ENCODE measurements at regions not wholly inside any gene's neighbourhood (a gene's known extent, or its start where the extent isn't known, plus 50 kb on each side); places are given as distances from the start of the nearest gene placed in this dataset.
"Not testable (repeated sequence)": the region's sequence is repeated elsewhere in the genome, so short reads cannot be mapped to it uniquely, and the experiment has no call there.

DNA sequence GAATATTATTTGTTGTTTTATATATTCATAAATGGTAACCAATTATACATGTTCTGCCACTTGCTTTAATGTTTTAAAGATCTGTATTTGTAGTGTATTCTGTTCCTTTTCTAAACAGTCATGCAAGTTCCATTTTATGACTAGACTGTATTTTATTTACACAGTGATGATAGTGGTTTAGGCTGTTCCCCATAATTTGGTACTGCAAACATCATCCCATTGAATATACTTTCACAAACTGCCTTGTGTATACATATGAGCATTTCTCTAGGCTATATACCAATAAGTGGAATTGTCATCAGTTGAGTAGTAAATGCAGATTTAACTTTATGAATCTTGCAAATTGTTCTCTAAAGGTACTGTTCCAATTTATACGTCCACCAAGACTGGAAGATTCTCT is 738.0 kb downstream of the EPHA7 start:
- DNase-seq, result no peak
- no peaks in the 10 kb centered on the region for H3K27me3 ChIP-seq
- H3K4me3 ChIP-seq, result no peak overlapping the region
- no peaks in the 10 kb centered on the region for H3K9me3 ChIP-seq
- no peaks in the 10 kb centered on the region for H3K36me3 ChIP-seq

- DNase-seq, H3K9me3 ChIP-seq, H3K27me3 ChIP-seq, H3K36me3 ChIP-seq, H3K4me3 ChIP-seq: not testable (repeated sequence)
Measured at GRCh38 chr6:92671462-92671861, 747.9 kb downstream of the EPHA7 start.

DNA sequence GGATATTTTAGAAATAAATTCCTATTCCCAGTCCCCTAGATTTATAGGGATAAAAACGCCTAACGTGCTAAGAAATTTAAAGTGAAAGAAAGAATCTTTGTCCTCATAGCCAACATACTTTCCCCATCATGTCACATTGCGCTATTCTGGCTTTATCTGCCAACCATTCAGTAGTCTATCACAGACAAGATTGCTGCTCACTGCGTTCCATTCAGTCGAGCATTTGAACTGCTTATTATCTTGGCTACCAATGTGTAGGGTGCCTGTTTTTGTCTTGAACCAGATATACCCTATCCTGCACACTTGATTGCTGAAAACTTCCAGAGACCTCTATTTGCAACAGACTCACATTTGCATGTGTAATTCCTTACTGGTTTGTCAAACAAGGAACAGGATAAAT is 751.5 kb downstream of the EPHA7 start:
- Histone ChIP-seq H3K9me3 (no peaks in the 10 kb centered on the region), H3K27me3 (no peaks in the 10 kb centered on the region), H3K4me3 (no peak overlapping the region), H3K36me3 (no peaks in the 10 kb centered on the region)
- no peak for DNase-seq

DNA sequence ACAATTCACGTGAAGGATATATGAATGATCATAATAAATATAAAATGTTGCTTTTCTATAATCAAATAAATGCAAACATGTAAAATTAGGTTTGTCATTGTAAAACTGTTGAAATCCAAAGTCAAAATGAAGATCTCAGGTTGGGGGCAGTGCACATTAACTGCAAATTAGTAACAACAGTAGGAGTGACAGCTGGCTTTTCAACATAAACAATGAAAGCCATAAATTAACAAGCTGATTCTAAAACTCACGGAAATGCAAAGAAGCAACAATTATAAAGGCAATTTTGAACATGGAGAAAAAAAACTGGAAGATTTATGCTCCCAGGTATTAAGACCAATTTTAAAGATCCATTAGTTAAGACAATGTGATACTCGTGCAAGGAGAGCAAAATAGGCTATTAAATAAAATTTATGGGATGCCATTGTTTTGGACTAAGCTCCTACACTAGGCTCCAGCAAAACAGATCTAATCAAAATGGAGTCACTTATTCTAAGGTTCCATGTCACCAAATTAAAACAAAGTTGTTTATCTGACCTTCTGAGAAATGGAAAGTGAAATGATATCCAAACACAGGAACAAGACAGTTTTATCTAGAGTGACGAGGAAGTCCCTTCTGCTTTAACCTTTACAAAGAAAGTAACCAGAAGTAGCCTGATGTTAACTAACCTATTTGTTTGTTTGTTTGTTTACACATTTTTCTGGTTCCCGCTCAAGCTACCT is 770.8 kb downstream of the EPHA7 start:
- DNase-seq, result no peak
- Histone ChIP-seq H3K9me3 (no peaks in the 10 kb centered on the region), H3K4me3 (no peak overlapping the region), H3K27me3 (no peaks in the 10 kb centered on the region), H3K36me3 (no peaks in the 10 kb centered on the region)

DNA sequence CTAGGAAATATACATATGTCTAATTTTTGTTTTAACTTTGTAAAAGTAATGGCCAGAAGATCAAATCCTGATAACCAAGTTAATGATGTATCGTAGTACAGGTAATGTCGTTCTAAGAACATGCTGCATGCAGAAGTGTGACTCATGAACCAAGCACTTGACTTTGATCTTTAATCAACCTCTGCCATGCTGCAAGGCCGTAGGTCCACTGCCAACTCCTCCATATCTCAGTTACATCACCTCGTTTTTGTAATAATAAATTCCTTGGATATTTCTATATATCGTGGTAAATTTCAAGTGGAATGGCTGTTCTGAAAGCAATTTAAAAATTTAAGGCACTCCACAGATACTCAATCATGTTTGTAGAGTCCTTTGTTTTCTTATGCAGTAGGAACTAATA is 771.7 kb downstream of the EPHA7 start:
- H3K36me3 ChIP-seq, result no peaks in the 10 kb centered on the region
- no peaks in the 10 kb centered on the region for H3K27me3 ChIP-seq
- no peak for DNase-seq

GRCh38 chr6:92644104-92644791 is 775.1 kb downstream of the EPHA7 start:
- DNase-seq, H3K36me3 ChIP-seq, H3K9me3 ChIP-seq, H3K4me3 ChIP-seq, H3K27me3 ChIP-seq: not testable (repeated sequence)

More for the DNA sequence above, 771.7 kb downstream of the EPHA7 start:
- Histone ChIP-seq H3K4me3 (no peak overlapping the region), H3K9me3 (no peaks in the 10 kb centered on the region)

- Histone ChIP-seq H3K9me3 (no peaks in the 10 kb centered on the region), H3K27me3 (no peaks in the 10 kb centered on the region), H3K4me3 (peak overlapping the region; percentile 35; the same call in 1 of the 2 replicates), H3K36me3 (no peaks in the 10 kb centered on the region)
- DNase-seq, result no peak
Measured at GRCh38 chr6:92635553-92636153, 783.7 kb downstream of the EPHA7 start.

- H3K9me3 ChIP-seq, result no peaks in the 10 kb centered on the region
- DNase-seq, result no peak
- no peaks in the 10 kb centered on the region for H3K36me3 ChIP-seq
- H3K27me3 ChIP-seq, result no peaks in the 10 kb centered on the region
- H3K4me3 ChIP-seq, result no peak overlapping the region
Measured at GRCh38 chr6:92634561-92634960, 784.8 kb downstream of the EPHA7 start.

DNA sequence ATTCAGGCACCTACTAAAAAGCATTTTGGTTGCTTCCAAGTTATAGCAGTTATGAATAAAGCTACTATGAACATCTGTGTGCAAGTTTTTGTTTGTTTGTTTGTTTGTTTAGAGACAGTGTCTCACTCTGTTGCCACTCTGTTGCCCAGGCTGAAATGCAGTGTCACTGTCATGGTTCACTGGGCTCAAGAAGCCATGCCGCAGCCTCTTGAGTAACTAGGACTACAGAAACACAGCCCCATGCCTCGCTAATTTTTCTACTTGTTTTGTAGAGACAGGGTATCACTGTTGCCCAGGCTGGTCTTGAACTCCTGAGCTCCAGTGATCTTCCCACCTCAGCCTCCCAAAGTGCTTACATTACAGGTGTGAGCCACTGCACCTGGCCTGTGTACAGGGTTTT is 795.9 kb downstream of the EPHA7 start:
- Histone ChIP-seq H3K27me3 (no peaks in the 10 kb centered on the region), H3K9me3 (peaks cover 4% of the 10 kb centered on the region; the same call in 1 of the 2 replicates), H3K4me3 (no peak overlapping the region), H3K36me3 (no peaks in the 10 kb centered on the region)
- no peak for DNase-seq

- no peak for DNase-seq
- Histone ChIP-seq H3K36me3 (no peaks in the 10 kb centered on the region), H3K27me3 (no peaks in the 10 kb centered on the region), H3K4me3 (no peak overlapping the region), H3K9me3 (0 out of 2 replicates have a peak, but pooled peaks cover 1% of the 10 kb centered on the region)
Measured at GRCh38 chr6:92617721-92618120, 801.6 kb downstream of the EPHA7 start.

- Histone ChIP-seq H3K9me3 (no peaks in the 10 kb centered on the region; the same call in 1 of the 2 replicates), H3K36me3 (no peaks in the 10 kb centered on the region), H3K4me3 (no peak overlapping the region), H3K27me3 (no peaks in the 10 kb centered on the region)
- DNase-seq, result peak; percentile 32
Measured at GRCh38 chr6:92608751-92609150, 810.6 kb downstream of the EPHA7 start.

GRCh38 chr6:92593201-92593600 is 826.2 kb downstream of the EPHA7 start:
- no peaks in the 10 kb centered on the region for H3K27me3 ChIP-seq
- no peak for DNase-seq
- H3K36me3 ChIP-seq, result no peaks in the 10 kb centered on the region
- no peaks in the 10 kb centered on the region for H3K9me3 ChIP-seq
- H3K4me3 ChIP-seq, result no peak overlapping the region

- H3K27me3 ChIP-seq, result no peaks in the 10 kb centered on the region
- no peak overlapping the region for H3K4me3 ChIP-seq
- DNase-seq, result no peak
- no peaks in the 10 kb centered on the region for H3K36me3 ChIP-seq
- H3K9me3 ChIP-seq, result no peaks in the 10 kb centered on the region
Measured at GRCh38 chr6:92589996-92590395, 829.4 kb downstream of the EPHA7 start.

- Histone ChIP-seq H3K9me3 (no peaks in the 10 kb centered on the region), H3K4me3 (no peak overlapping the region), H3K27me3 (no peaks in the 10 kb centered on the region), H3K36me3 (no peaks in the 10 kb centered on the region)
- DNase-seq, result no peak
Measured at GRCh38 chr6:92588148-92588547, 831.2 kb downstream of the EPHA7 start.

- Histone ChIP-seq H3K9me3 (no peaks in the 10 kb centered on the region), H3K4me3 (no peak overlapping the region), H3K27me3 (no peaks in the 10 kb centered on the region), H3K36me3 (no peaks in the 10 kb centered on the region)
- no peak for DNase-seq
Measured at GRCh38 chr6:92587525-92587924, 831.8 kb downstream of the EPHA7 start.

GRCh38 chr6:92586236-92586977 is 833.0 kb downstream of the EPHA7 start:
- H3K36me3 ChIP-seq, result no peaks in the 10 kb centered on the region
- no peak overlapping the region for H3K4me3 ChIP-seq
- no peak for DNase-seq
- H3K27me3 ChIP-seq, result no peaks in the 10 kb centered on the region
- peaks cover 3% of the 10 kb centered on the region; the same call in 1 of the 2 replicates for H3K9me3 ChIP-seq

GRCh38 chr6:92582211-92582610 is 837.1 kb downstream of the EPHA7 start:
- no peaks in the 10 kb centered on the region for H3K36me3 ChIP-seq
- H3K9me3 ChIP-seq, result peaks cover 5% of the 10 kb centered on the region
- H3K4me3 ChIP-seq, result no peak overlapping the region
- no peaks in the 10 kb centered on the region for H3K27me3 ChIP-seq
- no peak for DNase-seq

Data from MG63 (cell line).